Bronchial epithelial cell (primary cell): ENCODE measurements at regions not wholly inside any gene's neighbourhood (a gene's known extent, or its start where the extent isn't known, plus 50 kb on each side); places are given as distances from the start of the nearest gene placed in this dataset.

Experiments used
- DNase-seq: peaks from one replicate; pipeline ENCODE4 v3.0.0-alpha.2; 2010; ENCODE audit warnings: low read depth
- FAIRE-seq: peaks from 2 replicates; lab custom pipeline; 2011; peaks lifted over from hg19 to GRCh38; lab: Jason Lieb, UNC
- H3K27me3 ChIP-seq: 2 replicates; pipeline ENCODE4 v1.5.1; 2011; ENCODE audit warnings: low read length; ENCODE audit not compliant: control insufficient read depth, insufficient read depth
- H3K36me3 ChIP-seq: 2 replicates; pipeline ENCODE4 v1.5.1; 2011; ENCODE audit warnings: low read length; ENCODE audit not compliant: control insufficient read depth, insufficient read depth
- H3K4me3 ChIP-seq: 2 replicates; pipeline ENCODE4 v1.5.1; 2011; ENCODE audit warnings: mild to moderate bottlenecking, low read depth, low read length, control low read depth
- TF ChIP-seq, protein P1 (sequence below): IDR thresholded peaks from 2 replicates; pipeline ENCODE4 v1.5.1; 2011; ENCODE audit warnings: mild to moderate bottlenecking, moderate library complexity, low read length, control low read depth, inconsistent platforms; ENCODE audit not compliant: insufficient read depth, severe bottlenecking

DNA sequence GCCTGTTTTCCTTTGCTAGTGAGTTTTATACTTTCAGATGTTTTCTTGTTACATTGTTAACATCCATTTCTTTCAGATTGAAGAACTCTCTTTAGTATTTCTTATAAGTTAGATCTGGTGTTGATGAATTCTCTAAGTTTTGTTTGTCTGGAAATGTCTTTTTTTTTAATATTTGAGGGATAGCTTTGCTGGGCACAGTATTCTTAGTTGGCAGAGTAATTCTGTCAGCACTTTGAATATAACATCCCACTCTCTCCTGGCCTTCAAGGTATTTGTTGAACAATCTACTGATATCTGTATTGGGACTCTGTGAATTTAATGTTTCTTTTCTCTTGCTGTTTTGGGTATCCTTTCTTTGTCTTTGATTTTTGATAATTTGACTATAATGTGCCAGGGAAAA lies 79.4 kb upstream of the UST start:
- H3K36me3 ChIP-seq: no peaks in the 10 kb centered on the region
- FAIRE-seq: no peak

DNA sequence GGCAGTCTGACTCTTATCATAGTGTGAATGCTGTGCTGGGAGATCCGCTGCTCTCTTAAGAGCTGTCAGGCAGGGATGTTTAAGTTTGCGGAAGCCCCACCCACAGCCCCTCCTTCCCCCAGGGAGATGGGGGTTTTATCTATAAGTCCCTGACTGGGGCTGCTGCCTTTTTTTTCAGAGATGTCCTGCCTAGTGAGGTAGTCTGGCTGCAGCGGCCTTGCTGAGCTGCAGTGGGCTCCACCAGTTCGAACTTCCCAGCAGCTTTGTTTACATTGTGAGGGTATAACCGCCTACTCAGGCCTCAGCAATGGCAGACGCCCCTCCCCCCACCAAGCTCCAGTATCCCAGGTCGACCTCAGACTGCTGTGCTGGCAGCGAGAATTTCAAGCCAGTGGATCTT lies 75.7 kb upstream of the UST start:
- peaks cover 2% of the 10 kb centered on the region for H3K27me3 ChIP-seq
- DNase-seq (no peak), FAIRE-seq (no peak)
- TF ChIP-seq, protein P1, sequence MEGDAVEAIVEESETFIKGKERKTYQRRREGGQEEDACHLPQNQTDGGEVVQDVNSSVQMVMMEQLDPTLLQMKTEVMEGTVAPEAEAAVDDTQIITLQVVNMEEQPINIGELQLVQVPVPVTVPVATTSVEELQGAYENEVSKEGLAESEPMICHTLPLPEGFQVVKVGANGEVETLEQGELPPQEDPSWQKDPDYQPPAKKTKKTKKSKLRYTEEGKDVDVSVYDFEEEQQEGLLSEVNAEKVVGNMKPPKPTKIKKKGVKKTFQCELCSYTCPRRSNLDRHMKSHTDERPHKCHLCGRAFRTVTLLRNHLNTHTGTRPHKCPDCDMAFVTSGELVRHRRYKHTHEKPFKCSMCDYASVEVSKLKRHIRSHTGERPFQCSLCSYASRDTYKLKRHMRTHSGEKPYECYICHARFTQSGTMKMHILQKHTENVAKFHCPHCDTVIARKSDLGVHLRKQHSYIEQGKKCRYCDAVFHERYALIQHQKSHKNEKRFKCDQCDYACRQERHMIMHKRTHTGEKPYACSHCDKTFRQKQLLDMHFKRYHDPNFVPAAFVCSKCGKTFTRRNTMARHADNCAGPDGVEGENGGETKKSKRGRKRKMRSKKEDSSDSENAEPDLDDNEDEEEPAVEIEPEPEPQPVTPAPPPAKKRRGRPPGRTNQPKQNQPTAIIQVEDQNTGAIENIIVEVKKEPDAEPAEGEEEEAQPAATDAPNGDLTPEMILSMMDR: no peak
- H3K36me3 ChIP-seq: no peaks in the 10 kb centered on the region
- H3K4me3 ChIP-seq: no peak overlapping the region

More for the DNA sequence above, 79.4 kb upstream of the UST start:
- TF ChIP-seq, protein P1: no peak
- no peak overlapping the region for H3K4me3 ChIP-seq
- no peaks in the 10 kb centered on the region for H3K27me3 ChIP-seq
- no peak for DNase-seq

DNA sequence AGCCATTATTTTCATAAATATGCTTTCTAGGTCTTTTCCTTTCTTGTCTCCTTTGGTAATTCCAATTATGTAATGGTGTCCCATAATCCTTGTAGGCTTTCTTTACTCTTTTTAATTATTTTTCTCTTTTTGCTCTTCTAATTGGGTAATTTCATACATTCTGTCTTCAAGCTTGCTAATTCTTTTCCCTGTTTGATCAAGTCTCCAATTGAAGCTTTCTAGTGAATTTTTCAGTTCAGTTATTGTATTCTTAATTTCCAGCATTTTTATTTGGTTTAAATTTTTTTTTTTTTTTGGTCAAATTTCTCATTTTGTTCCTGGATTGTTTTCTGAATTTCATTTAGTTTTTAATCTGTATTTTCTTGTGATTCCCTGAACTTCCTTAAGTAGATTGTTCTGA lies 74.9 kb upstream of the UST start:
- no peaks in the 10 kb centered on the region for H3K36me3 ChIP-seq
- peaks cover 2% of the 10 kb centered on the region for H3K27me3 ChIP-seq
- TF ChIP-seq, protein P1: no peak
- H3K4me3 ChIP-seq: no peak overlapping the region
- no peak for FAIRE-seq
- DNase-seq: no peak

DNA sequence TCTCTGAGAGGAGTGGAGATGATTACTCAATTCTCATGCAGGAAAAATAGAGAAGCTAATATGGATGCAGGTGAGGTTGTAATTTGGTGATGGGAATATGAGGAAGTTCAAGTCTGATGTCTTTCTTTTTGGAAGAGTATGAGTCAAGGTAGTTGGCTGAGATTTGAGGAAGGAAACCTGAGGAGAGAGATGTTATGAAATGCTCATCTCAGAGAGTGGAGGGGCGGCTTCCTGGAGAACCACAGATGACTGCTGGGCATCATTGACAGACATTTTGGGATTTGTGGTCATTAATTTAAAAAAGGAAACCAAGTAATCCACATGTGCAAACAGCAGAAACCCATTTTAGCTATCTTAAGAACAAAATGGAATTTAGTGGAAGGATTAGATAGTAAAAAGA lies 72.5 kb upstream of the UST start:
- Histone ChIP-seq H3K36me3 (no peaks in the 10 kb centered on the region), H3K27me3 (peaks cover 2% of the 10 kb centered on the region), H3K4me3 (no peak overlapping the region)
- TF ChIP-seq, protein P1: no peak
- DNase-seq (peak; percentile 31), FAIRE-seq (no peak)

DNA sequence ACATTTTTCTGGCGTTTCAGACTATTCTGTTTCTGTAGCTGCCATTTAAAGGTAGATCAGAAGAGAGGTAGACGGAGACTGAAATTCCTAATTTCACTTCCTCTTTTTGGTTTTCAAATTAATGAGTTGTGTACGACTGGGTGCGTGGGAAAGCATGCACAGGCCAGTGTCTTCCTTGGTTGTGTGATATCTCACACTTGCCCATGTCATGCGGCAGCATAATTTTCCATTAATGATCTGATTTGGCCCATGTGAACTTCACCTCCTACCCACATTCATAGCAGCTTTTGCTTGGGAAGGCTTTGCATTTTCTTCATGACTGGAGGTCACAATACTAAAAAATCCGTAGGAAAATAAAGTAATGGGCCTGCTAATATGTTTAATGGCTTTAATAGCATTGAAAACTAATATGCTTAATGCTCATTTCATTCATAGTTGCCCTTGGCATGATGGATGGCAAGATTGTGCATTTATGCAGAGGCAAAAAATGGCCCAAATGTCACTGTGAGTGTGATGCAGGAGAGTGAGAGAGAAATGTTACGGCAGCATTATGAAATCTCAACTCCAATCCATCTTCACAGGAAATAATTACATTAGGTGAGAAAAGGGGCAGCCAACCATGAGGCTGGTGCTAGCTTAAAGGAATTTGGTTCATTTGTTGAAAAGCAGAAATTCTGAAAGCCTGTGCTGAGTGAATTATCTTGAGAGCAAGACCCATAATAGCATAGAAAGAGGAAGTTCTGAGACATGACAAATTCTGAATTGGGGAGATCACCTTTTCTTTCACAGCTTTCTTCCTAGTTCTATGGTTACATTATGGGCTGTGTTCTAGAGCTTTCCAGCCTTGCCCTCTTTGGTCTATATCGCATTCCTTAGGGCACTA lies 69.0 kb upstream of the UST start:
- Histone ChIP-seq H3K4me3 (no peak overlapping the region), H3K27me3 (peaks cover 2% of the 10 kb centered on the region), H3K36me3 (no peaks in the 10 kb centered on the region)
- TF ChIP-seq, protein P1: no peak
- no peak for FAIRE-seq
- no peak for DNase-seq

DNA sequence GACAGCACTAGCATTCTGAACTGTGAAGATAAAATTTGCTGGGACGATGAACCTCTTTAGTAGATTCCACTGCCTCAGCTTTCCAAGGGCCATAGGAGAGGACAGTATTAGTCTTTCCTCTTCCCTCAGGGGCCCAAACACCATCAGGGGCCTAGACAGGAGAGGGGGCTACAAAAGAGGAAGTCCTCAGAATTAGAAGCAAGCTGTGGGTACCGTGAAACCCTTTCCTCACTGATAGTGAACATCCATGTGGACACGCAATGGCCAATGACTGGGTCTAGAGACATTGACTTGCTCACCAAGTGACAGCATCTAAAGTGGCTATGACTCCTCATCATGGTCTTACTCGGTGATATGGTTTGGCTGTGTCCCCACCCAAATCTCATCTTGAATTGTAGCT lies 68.1 kb upstream of the UST start:
- TF ChIP-seq, protein P1: no peak
- Histone ChIP-seq H3K36me3 (no peaks in the 10 kb centered on the region), H3K27me3 (peaks cover 2% of the 10 kb centered on the region), H3K4me3 (no peak overlapping the region)
- FAIRE-seq (no peak), DNase-seq (no peak)
